GM18519 (cell line): ENCODE measurements at regions not wholly inside any gene's neighbourhood (a gene's known extent, or its start where the extent isn't known, plus 50 kb on each side); places are given as distances from the start of the nearest gene placed in this dataset.
"Not testable (repeated sequence)": the region's sequence is repeated elsewhere in the genome, so short reads cannot be mapped to it uniquely, and the experiment has no call there.

Experiments used
- ATAC-seq: cut with Tn5 transposase; IDR thresholded peaks from one replicate; pipeline ENCODE4 v1.9.1; 2021; ENCODE audit warnings: mild to moderate bottlenecking, moderate library complexity; ENCODE audit not compliant: unreplicated experiment, low FRiP score

GRCh38 chr18:41077076-41077475 is 878.0 kb upstream of the PIK3C3 start:
- no peak for ATAC-seq

- no peak for ATAC-seq
These were observed 879.8 kb upstream of the PIK3C3 start for GRCh38 chr18:41075212-41075611.

GRCh38 chr18:41073372-41073954 is 881.6 kb upstream of the PIK3C3 start:
- no peak for ATAC-seq

- no peak for ATAC-seq
These were observed 882.1 kb upstream of the PIK3C3 start for GRCh38 chr18:41072946-41073345.

DNA sequence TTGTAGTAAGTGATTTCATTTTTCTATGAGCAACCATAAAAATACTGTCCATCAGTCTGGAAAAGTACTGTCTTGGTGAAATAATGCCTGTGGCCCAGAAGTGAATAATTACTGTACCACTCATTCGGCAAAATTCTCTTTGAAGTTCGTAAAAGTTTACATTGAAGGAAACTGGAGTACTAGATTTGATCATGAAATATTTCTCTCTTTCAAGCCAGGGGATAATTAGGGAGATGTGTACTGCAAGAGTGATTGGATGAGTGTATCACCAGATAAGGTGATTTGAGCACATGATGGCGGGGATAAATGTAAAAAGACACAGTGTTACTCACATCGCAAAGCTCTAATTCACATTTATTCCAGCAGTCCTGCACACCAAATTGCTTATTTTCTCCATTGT is 883.2 kb upstream of the PIK3C3 start:
- no peak for ATAC-seq

- ATAC-seq = no peak
These were observed 885.9 kb upstream of the PIK3C3 start for GRCh38 chr18:41069167-41069566.

DNA sequence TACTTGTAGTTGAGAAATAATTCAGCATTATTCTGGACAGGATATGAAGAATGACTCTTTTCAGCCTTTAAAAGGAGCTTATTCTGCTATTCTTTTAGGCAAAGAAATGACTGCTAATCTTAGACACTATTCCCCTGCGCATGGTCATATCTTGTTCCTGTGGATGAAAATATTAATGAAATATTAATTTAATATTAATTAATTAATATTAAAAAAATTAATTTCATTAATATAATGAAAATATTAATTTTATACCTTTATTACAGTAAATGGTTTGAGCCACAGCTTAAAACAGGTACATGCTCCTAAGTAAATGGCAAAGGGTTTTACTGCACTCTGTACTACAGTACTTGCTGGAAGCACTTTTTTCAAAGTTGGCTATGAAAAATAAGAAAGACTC is 890.1 kb upstream of the PIK3C3 start:
- no peak for ATAC-seq

- ATAC-seq = no peak
These were observed 894.1 kb upstream of the PIK3C3 start for GRCh38 chr18:41060967-41061366.

DNA sequence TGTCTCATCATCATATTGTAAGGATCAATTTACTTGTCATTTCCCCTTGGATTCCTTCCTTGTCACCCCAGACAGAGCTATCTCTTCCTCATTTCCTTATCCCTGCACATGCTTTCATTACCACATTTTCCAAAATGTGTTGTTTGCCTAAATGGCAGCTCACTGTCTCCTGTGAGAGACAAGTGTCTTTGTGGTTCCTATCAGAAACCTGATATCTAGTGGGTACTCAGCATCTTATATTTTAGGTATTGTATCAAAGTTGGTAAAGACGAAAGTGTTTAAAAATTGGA is 896.0 kb upstream of the PIK3C3 start:
- no peak for ATAC-seq

DNA sequence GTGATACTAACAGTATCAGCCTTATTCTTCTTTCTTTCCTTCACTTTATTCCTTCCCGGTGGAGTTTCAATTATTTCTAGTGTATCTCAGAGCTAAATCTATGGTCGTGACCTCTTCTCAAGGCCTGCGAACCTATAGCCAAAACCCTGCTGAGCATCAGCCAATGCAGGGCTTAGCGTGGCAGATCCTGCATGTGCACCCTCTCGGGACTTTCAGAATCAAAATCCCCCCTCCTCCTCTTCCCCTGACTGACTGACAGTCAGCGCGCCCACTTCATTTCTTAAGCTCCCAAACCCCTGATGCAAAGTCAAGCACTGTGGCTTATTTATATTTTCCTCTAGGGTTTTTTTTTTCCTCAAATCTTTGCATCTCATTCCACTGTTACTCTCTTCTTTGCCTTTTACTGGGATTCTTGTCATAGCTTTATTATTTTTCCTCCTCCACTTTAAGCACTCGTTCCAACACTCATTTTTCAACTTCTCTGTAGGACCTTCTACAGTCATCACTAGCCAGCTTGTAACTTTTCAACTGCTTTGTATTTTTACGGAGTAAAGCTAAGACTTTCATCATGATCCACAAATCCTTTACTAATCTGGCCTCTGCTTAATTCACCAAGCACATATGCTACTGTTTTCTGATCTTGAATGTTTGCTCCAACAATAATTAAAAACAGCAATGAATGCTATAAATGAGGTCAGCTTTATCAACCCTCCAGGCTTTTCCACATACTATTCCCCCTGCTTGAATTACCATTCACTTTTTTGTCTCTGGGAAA is 896.5 kb upstream of the PIK3C3 start:
- no peak for ATAC-seq

GRCh38 chr18:41052625-41053024 is 902.4 kb upstream of the PIK3C3 start:
- no peak for ATAC-seq

DNA sequence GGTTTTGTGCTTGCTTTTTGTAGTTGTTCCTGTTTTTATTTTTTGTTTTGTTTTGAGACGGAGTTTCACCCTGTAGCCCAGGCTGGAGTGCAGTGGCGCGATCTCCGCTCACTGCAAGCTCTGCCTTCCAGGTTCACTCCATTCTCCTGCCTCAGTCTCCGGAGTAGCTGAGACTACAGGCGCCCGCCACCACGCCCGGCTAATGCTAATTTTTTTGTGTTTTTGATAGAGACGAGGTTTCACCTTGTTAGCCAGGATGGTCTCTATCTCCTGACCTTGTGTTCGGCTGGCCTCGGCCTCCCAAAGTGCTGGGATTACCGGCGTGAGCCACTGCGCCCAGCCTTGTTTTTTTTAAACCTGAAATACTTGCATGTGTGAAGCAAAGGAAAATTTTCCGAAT is 908.8 kb upstream of the PIK3C3 start:
- ATAC-seq = not testable (repeated sequence)

DNA sequence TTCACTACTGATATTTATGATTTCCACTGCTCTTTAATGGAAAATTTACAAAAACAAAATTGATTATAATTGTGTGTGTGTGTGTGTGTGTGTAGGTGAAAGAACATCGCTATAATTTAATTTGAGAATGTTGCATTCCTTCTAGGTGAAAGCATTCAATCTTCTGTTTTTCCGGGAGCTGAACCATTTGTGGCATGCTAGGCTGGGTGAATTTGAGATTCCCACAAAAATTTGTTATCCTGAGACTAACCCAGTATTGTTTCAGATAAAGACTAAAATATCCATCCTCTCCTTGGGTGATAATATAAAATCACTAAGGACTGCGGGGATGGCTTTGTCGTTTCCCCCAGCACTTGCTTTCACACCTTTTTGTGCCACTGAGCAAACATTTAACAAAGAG is 911.2 kb upstream of the PIK3C3 start:
- no peak for ATAC-seq

DNA sequence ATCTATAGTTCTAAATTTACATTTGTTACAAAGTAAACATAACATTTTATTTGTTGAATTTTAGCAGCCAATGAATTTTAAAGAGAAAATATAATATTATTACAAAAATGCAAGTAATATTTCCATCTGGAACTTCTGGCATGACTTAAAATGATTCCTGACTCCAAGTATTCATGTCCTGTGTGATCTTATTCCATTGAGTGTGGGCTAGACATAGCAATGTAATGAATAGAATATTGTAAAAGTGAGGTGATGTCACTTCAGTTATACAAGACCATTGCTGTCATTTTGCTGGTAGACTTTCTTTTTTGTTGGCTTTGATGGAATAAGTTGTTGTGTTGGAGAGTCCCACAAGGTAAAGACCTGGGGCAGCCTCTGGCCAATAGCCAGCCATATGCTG is 912.2 kb upstream of the PIK3C3 start:
- no peak for ATAC-seq

DNA sequence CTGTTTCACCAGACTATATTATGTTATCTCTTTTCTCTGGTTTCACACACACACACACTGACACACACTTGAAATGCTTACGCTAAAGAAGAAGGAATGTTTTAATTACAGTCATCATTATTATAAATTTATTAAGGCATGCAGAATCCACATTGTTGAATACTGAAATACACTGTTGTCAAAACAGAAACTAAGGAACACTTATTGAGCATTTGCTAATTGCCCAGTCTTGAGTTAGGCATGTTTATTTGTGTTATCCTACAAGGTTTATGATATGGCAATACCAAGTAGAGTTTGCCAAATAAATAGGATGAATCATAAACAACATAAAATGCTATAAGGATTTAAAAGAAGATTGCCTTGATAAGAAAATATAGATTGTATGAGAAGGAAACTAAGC is 917.0 kb upstream of the PIK3C3 start:
- no peak for ATAC-seq

GRCh38 chr18:41036346-41036745 is 918.7 kb upstream of the PIK3C3 start:
- no peak for ATAC-seq

- no peak for ATAC-seq
These were observed 920.6 kb upstream of the PIK3C3 start for GRCh38 chr18:41034413-41034812.

- ATAC-seq = no peak
These were observed 929.4 kb upstream of the PIK3C3 start for GRCh38 chr18:41025666-41026065.

- ATAC-seq = no peak
These were observed 930.2 kb upstream of the PIK3C3 start for GRCh38 chr18:41024792-41025191.

DNA sequence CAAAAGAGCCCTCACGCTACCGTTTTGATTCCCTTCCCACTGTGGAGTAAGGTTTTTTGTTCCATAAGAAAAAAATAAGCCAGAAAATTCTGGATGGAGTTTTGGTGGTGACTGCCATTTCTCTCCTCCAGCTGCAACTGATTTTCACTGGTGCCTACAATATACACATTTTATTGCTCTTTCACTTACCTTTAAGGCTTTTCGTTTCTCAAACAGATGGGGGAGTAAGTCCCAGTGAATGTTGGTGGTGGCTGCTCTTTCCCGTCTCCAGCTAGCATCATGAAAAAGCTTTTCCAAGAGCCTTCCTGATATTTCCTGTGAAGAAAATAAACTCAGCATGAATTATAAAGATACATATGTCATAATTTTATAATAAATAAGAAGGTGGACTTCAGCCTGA is 932.5 kb upstream of the PIK3C3 start:
- no peak for ATAC-seq

DNA sequence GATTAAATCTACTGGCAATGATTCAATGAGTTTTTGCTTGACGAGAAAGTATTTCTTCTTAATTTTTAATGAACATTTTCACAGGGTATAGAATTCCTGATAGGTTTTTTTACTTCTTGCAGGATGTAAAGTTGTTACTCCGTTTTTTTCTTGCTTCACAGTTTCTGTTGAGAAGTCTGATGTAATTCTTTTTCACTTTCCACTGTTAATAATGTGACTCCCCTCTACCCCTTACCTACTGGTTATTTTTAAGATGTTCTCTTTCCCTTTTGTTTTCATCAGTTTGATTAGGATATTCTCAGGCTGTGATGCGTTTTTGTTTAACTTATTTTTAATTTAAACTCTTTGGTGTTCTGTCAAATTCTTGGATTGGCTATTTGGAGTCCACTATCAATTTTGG is 933.9 kb upstream of the PIK3C3 start:
- ATAC-seq = no peak

- no peak for ATAC-seq
These were observed 942.8 kb upstream of the PIK3C3 start for GRCh38 chr18:41012194-41012593.

DNA sequence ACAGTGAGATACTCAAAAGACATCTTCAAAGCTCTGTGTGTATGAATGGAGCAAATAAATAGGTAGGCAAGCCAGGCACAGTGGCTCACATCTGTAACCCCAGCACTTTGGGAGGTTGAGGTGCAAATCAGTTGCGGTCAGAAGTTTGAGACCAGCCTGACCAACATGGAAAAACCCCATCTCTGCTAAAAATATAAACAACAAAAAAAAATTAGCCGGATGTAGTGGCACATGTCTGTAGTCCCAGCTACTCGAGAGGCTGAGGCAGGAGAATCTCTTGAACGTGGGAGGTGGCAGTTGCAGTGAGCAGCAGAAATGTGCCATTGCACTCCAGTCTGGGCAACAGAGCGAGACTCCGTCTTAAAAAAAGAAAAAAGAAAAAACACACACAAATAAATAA is 945.1 kb upstream of the PIK3C3 start:
- ATAC-seq = no peak
